ENCODE measurements at regions not wholly inside any gene's neighbourhood (a gene's known extent, or its start where the extent isn't known, plus 50 kb on each side); places are given as distances from the start of the nearest gene placed in this dataset.

DNA sequence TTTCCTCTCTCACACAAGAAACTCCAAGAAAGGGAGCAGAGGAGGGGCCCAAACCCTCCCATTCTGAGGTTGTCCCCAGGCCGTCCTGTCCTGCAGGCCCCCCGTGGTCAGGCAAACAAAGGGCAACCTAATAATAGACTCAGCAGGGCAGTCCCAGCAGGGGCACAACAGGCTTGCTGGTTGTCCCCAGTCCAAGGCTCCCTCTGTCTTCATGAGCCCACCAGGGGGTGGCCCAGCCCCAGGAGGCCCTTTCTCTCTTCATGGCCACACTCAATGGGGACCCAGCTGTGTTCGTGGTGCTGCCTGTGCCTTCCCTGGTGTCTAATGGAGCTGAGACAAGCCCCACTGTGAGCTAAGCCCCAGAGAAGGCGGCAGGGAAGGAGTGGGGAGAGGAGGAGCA lies 359.9 kb downstream of the ADGRD1 start:
- no peak for TF ChIP-seq POLR2A (IDR thresholded peaks at IDR 0.05)
- TF ChIP-seq, protein P1, sequence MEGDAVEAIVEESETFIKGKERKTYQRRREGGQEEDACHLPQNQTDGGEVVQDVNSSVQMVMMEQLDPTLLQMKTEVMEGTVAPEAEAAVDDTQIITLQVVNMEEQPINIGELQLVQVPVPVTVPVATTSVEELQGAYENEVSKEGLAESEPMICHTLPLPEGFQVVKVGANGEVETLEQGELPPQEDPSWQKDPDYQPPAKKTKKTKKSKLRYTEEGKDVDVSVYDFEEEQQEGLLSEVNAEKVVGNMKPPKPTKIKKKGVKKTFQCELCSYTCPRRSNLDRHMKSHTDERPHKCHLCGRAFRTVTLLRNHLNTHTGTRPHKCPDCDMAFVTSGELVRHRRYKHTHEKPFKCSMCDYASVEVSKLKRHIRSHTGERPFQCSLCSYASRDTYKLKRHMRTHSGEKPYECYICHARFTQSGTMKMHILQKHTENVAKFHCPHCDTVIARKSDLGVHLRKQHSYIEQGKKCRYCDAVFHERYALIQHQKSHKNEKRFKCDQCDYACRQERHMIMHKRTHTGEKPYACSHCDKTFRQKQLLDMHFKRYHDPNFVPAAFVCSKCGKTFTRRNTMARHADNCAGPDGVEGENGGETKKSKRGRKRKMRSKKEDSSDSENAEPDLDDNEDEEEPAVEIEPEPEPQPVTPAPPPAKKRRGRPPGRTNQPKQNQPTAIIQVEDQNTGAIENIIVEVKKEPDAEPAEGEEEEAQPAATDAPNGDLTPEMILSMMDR (IDR thresholded peaks at IDR 0.05): no peak
- intact Hi-C loops (cut with DNase I): no loop called here
- Histone ChIP-seq H3K36me3 (no peaks in the 10 kb centered on the region), H3K4me3 (replicated peaks in 1 of 3) (no peak overlapping the region), H3K27ac (no peak overlapping the region), H3K9me3 (no peaks in the 10 kb centered on the region), H3K4me1 (no peaks in the 10 kb centered on the region), H3K27me3 (no peaks in the 10 kb centered on the region)
- WGBS, 2 donors: 36 to 58% methylated on average over 4 of the region's 4 CpGs
- no peak for DNase-seq

DNA sequence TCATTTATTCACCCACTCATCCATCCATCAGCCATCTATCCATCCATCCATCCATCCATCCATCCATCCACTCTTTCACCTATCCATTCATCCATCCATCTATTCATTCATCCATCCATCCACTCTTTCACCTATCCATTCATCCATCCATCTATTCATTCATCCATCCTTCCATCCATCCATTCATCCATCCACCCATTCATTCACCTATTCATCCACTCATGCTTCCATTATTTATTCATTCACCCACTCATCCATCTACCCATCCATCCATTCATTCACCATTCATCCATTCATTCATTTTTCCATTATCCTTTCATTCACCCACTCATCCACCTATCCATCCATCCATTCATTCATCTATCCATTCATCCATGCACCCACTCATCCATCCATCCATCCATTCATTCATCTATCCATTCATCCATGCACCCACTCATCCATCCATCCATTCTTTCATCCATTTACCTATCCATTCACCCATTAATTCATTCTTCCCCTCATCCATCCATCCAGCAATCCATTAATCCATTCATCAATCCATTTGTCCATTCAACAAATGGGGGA lies 360.9 kb downstream of the ADGRD1 start:
- intact Hi-C loops (cut with DNase I): no loop called here
- TF ChIP-seq, protein P1 (IDR thresholded peaks at IDR 0.05): no peak
- no peak for TF ChIP-seq POLR2A (IDR thresholded peaks at IDR 0.05)
- Histone ChIP-seq H3K27ac (no peak overlapping the region), H3K4me3 (replicated peaks in 1 of 3) (no peak overlapping the region), H3K36me3 (no peaks in the 10 kb centered on the region), H3K4me1 (no peaks in the 10 kb centered on the region), H3K9me3 (no peaks in the 10 kb centered on the region), H3K27me3 (no peaks in the 10 kb centered on the region)
- no peak for DNase-seq

DNA sequence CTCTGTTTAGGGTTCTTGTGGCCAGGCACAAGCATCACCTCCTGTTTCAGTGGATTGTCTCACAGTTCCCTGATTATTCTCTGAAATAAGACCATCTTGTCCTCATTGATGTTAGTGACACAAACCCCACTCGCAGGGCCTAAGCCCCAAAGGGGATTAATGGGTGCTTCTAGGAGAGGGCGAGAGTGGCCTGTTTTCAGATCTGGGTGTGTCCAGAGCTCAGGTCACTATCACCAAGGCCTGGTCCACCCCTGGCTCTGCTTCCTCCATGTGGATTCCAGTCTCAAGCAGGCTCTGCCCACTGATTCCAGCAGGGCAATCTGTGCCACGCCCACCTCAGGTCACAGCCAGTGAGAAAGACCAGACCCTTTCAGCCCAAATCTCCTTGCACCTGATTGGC lies 361.9 kb downstream of the ADGRD1 start:
- Histone ChIP-seq H3K36me3 (no peaks in the 10 kb centered on the region), H3K27me3 (no peaks in the 10 kb centered on the region), H3K4me3 (replicated peaks in 1 of 3) (no peak overlapping the region), H3K9me3 (no peaks in the 10 kb centered on the region), H3K4me1 (no peaks in the 10 kb centered on the region), H3K27ac (no peak overlapping the region)
- TF ChIP-seq, protein P1 (IDR thresholded peaks at IDR 0.05): no peak
- no peak for TF ChIP-seq POLR2A (IDR thresholded peaks at IDR 0.05)
- intact Hi-C loops (cut with DNase I): no loop called here
- WGBS, 2 donors: 76 to 100% methylated on average over 1 to 3 of the region's 3 CpGs
- DNase-seq: no peak

DNA sequence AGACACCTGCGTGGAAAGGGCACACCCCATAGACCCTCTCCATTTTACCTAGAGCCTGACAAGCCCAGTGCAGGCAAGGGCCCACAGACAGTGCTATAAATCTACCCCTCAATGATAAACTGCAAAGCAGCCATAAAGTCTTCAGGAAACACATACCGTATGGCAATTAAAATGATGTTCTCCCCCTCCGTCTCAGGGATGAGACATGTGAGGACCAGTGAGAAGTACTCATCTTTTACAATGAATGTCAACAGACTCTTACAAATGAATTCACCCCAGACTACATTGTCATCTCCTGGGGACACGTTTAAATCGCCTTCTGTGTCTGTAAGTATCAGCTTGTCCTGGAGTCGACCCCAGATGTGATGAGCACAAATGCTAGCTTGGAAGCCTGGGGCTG lies 362.7 kb downstream of the ADGRD1 start:
- no peak overlapping the region for H3K27ac ChIP-seq
- intact Hi-C loops (cut with DNase I): no loop called here
- DNase-seq: no peak

DNA sequence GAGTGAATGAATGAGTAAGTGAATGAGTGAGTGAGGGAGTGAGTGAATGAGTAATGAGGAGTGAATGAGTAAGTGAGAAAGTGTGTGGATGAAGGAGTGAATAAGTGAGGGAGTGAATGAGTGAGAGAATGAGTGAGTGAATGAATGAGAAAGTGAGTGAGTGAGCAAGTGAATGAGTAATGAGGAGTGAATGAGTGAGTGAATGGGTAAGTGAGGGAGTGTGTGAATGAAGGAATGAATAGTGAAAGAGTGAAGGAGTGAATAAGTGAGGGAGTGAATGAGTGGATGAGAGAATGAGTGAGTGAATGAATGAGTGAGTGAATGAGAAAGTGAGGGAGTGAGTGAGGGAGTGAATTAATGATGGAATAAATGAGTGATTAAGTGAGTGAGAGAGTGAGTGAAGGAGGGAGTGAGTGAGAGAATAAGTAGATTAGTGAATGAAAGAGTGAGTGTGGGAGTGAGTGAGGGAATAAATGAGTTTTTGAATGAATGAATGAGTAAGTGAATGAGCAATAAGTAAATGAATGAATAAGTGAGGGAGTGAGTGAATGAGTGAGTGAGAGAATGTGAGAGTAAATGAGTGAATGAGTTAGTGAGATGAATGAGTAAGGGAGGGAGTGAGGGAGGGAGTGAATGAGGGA lies 364.5 kb downstream of the ADGRD1 start:
- H3K9me3 ChIP-seq: no peaks in the 10 kb centered on the region
- DNase-seq: no peak
- H3K4me1 ChIP-seq: no peaks in the 10 kb centered on the region
- H3K27ac ChIP-seq: no peak overlapping the region
- H3K27me3 ChIP-seq: no peaks in the 10 kb centered on the region
- intact Hi-C loops (cut with DNase I): no loop called here
- H3K36me3 ChIP-seq: no peaks in the 10 kb centered on the region
- H3K4me3 ChIP-seq (replicated peaks in 1 of 3): no peak overlapping the region
- no peak for TF ChIP-seq POLR2A (IDR thresholded peaks at IDR 0.05)
- TF ChIP-seq, protein P1 (IDR thresholded peaks at IDR 0.05): no peak

More for the DNA sequence above, 362.7 kb downstream of the ADGRD1 start:
- 83 to 86% methylated on average over 5 to 6 of the region's 6 CpGs for WGBS, 2 donors
- no peak for TF ChIP-seq POLR2A (IDR thresholded peaks at IDR 0.05)
- TF ChIP-seq, protein P1 (IDR thresholded peaks at IDR 0.05): no peak
- Histone ChIP-seq H3K27me3 (no peaks in the 10 kb centered on the region), H3K9me3 (no peaks in the 10 kb centered on the region), H3K36me3 (no peaks in the 10 kb centered on the region), H3K4me1 (no peaks in the 10 kb centered on the region), H3K4me3 (replicated peaks in 1 of 3) (no peak overlapping the region)
